Suppressor macrophage treated with lipopolysaccharide for 4 hours (primary cell): ENCODE measurements at regions not wholly inside any gene's neighbourhood (a gene's known extent, or its start where the extent isn't known, plus 50 kb on each side); places are given as distances from the start of the nearest gene placed in this dataset.

Experiments used
- DNase-seq: peaks from one replicate; pipeline ENCODE4 v3.0.0-alpha.2; 2020

GRCh38 chr12:111102102-111102739 lies 181.8 kb upstream of the MYL2 start:
- no peak for DNase-seq

DNA sequence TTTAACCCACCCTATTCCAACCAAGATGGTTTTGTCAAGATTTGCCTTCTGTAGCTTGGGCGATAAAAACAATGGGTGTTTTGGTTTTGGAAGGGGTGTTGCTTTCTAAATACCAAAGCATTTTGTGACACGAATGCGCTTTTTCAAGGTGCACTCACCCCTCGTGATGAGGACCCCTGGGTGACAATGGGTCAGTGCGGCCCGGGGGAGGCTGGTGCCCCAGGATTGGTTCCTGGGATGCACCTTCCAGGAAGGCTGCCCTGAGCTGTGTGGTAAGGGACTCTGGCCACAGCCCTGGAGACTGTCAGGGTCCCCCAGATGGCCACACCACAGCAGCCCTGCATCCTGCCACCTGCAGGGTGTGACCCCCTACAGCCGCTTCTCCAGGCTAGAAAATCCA lies 180.6 kb upstream of the MYL2 start:
- DNase-seq, result no peak

- DNase-seq, result no peak
Measured at GRCh38 chr12:111100554-111100953, 180.2 kb upstream of the MYL2 start.

DNA sequence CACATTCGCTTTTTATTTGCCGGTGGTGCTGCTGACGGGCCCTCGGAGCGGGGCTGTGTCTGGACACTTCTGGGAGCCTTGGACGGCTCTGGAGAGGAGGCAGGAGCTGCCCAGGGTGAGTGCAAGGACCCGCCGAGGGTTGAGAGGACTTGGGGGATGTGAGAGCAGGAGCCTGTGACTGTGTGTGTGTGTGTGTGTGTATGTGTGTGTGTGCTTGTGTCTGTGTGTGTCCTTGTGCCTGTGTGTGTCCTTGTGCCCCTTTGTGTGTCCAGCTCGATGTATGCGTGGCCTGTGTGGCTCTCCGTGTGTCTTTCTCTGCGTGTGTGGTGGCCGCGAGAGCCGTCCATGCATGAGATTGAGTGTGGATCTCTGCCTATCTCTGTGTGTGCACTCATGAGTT lies 179.6 kb upstream of the MYL2 start:
- DNase-seq, result no peak

DNA sequence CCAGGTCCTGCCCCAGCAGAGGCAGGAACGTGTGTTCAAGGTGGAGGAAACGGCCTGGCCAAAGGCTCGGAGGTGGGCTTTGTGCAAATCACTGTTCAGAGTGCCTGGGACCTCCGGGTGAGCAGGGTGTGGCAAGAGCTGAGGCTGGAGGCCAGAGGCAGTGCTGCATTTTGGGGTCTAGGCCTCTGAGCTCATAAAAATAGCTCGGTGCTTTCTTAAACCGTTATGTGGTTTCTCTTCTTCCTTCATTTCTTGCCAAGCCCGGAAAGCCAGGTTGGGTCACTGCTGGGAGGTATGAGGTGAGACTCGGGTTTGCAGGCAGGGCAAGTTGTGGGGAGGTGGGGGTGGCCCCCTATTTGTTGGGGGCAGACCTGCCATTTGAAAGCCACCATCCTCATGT lies 178.8 kb upstream of the MYL2 start:
- no peak for DNase-seq

GRCh38 chr12:111094157-111095010 lies 174.0 kb upstream of the MYL2 start:
- no peak for DNase-seq

GRCh38 chr12:111093428-111094142 lies 173.2 kb upstream of the MYL2 start:
- DNase-seq, result no peak

- no peak for DNase-seq
Measured at GRCh38 chr12:111091051-111091450, 170.7 kb upstream of the MYL2 start.

DNA sequence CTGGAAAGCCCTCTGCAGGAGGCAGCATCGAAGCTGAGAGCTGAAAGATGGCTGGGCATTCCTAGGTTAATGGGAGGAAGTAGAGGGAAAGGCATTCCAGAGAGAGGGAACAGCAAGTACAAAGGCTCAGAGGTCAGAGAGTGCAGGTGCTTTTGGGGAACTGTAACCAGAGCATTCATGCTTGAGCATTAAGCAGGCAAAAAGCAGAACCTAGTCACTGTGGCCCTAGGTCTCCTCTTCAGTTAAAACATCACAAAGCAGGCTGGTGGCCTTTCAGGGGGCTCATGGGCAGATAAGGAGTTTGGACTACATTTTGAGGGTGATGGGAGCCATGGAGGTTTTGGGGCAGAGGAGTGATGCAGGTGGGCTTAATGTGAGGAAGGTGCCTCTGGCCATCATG lies 169.2 kb upstream of the MYL2 start:
- no peak for DNase-seq

DNA sequence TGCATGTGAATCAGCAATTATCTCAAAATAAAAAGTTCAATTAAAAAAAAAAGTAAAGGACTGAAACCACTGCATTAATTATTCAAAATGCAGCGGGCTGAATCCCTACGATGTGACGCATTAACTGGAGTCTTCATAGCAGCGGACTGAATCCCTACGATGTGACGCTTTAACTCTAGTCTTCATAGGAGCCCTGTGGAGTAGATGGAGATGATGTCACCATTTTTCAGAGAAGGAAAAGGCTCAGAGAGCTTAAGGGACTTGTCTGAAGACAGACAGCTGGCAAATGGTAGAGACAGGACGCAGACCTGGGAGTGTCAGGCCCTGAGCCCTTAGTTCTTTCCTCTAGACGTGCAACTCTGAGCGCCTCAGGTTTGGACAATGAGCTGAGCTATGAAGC lies 168.0 kb upstream of the MYL2 start:
- DNase-seq, result no peak

GRCh38 chr12:111086947-111087700 lies 166.7 kb upstream of the MYL2 start:
- DNase-seq, result no peak

GRCh38 chr12:111085096-111085495 lies 164.7 kb upstream of the MYL2 start:
- DNase-seq, result no peak

DNA sequence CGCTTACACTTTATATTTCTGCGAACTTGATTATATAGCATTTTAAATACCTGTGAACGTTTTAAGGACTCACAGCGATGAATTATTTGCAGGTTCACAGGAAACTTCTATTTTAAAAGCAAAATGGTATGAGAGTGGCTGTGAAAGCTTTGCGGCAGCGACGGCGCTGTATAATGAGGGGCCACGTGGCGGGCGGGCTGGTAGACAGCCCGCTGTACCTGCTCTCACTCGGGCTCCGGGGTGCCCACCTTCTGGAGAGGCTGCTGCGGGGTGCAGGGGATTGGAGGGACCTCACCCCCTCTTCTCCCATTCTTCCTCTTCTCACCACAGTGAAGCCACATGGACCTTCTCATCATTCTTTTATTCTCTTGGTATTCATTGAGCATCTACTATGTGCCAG lies 164.2 kb upstream of the MYL2 start:
- DNase-seq, result no peak

DNA sequence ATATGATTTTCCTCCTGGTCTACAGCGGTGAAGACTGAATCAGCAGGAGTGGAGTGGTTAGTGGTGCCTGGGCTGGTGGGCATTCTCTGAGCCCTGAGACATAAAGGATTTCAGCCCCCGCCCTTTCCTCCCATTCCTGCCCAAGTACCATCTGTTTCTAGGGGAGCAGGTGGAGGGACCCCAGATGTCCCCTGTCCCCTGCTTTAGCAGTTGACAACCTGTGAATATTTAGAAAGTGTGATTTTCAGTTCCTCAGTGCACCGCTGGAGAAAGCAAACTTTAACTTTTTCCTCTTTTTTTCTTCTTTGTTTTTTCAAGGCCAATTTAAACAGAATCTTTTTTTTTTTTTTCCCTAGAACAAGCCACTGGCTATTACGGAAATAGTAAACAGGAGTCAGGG lies 163.8 kb upstream of the MYL2 start:
- DNase-seq, result no peak

GRCh38 chr12:111081600-111081999 lies 161.2 kb upstream of the MYL2 start:
- no peak for DNase-seq

DNA sequence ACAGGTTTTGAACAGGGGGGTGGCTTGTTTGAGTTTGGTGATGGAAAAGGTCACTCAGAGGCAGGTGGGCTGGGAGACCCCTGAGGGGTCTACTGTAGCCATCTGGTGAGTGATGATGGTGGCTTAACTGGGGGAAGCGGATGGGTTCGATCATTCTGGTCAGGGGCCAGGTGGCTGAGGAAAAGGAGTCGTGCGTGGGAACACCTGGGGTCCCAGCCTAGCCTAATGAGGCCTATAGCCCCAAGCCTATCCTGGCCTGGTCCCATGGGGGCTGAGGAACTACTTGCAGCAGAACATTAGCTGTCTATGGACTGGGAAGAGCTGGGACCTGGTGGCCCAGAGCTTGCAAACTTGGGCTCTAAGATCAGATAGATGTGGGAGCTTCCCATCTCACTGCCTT lies 158.4 kb upstream of the MYL2 start:
- no peak for DNase-seq

- DNase-seq, result no peak
Measured at GRCh38 chr12:111076611-111077451, 156.5 kb upstream of the MYL2 start.

- no peak for DNase-seq
Measured at GRCh38 chr12:111076199-111076598, 155.8 kb upstream of the MYL2 start.

DNA sequence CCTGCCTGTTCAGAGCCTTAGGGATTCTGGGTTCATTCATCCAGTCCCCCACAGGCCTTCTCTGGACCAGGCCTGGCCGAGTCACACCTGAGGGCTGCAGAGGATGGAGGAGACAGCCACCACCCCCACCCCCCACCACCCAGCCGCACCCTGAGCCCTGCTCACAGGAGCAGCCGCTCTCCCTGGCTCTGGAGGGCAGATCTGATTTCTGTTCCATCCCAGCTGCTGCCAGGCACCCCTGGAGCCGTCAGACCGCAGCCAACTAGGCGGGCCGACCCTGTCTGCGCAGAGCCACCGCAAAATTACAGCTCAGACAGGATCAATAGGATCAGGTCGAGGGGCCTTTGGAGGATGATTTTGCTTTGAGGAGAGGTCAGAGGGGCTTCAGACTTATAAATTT lies 154.6 kb upstream of the MYL2 start:
- no peak for DNase-seq

- DNase-seq, result no peak
Measured at GRCh38 chr12:111074559-111074958, 154.2 kb upstream of the MYL2 start.

DNA sequence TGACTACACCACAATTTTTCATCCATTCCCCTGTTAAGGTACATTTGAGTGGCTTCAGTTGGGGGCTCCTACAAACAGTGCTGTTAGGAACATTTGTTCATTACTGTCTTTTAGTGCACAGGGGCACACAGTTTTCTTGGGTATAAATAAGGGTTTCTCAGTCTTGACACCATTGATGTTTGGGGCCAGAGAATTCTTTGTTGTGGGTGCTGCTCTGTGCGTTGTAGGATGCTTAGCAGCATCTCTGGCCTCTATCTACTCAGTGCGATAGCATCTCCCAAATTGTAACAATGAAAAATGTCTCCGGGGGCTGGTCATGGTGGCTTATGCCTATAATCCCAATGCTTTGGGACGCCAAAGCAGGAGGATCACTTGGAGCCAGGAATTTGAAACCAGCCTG lies 153.0 kb upstream of the MYL2 start:
- DNase-seq, result no peak

DNA sequence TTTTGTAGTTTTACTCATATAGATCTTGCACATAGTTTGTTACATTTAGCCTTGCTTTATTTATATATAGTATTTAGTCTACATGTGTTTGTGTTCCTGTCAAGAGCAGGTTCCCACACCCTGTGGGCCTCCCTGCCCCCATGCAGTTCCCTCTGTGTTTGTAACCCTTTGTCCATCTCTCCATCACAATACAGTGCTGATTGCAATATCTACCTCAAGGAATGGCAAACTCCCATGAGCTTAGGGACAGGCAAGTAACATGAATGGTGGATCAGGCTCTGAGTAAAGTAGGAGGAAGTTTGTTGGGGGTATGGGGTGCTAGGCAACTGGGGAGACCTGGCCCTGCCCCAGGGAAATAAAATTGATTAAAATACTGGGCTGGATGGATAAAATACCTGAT lies 151.9 kb upstream of the MYL2 start:
- DNase-seq, result no peak
